Sigmoid colon (tissue), 6 donors: ENCODE measurements at regions not wholly inside any gene's neighbourhood (a gene's known extent, or its start where the extent isn't known, plus 50 kb on each side); places are given as distances from the start of the nearest gene placed in this dataset.

Experiments used
- DNase-seq: peaks from one replicate; pipeline ENCODE4 v3.0.0-alpha.2; 2019
- H3K27ac ChIP-seq, 4 donors: fragments of 200-600 bp; sonication (generic); one replicate each; pipeline ENCODE4 v1.5.1; 2016 to 2019; ENCODE audit warnings: mild to moderate bottlenecking in 1 of 4
- H3K27me3 ChIP-seq, 3 donors: fragments of 200-600 bp; sonication (generic); one replicate each; pipeline ENCODE4 v1.5.1; 2019; ENCODE audit warnings: mild to moderate bottlenecking in 1 of 3
- H3K36me3 ChIP-seq, 4 donors: fragments of 200-600 bp; sonication (generic); one replicate each; pipeline ENCODE4 v1.5.1; 2016 to 2019
- H3K4me1 ChIP-seq, 4 donors: fragments of 200-600 bp; sonication (generic); one replicate each; pipeline ENCODE4 v1.5.1; 2017 to 2019
- H3K4me3 ChIP-seq, 4 donors: fragments of 200-600 bp; sonication (generic); one replicate each; pipeline ENCODE4 v1.5.1; 2017 to 2019; ENCODE audit warnings: mild to moderate bottlenecking in 2 of 4, moderate library complexity in 1 of 4
- H3K9me3 ChIP-seq, 4 donors: fragments of 200-600 bp in 3 of 4; sonication (generic) in 3 of 4; one replicate each; pipeline versions ENCODE4 v1.5.1 to v1.6.1; 2013 to 2019
- EP300 ChIP-seq, 4 donors: sonication (generic); formaldehyde crosslinking; IDR thresholded peaks; one replicate each; pipeline ENCODE4 v1.6.1; 2017; ENCODE audit warnings: antibody characterized with exemption in 4 of 4
- POLR2A ChIP-seq, 2 donors: fragments of 450-650 bp; IDR thresholded peaks; one replicate each; pipeline ENCODE4 v1.6.1; 2016; ENCODE audit warnings: antibody characterized with exemption in 2 of 2, mild to moderate bottlenecking in 2 of 2, moderate library complexity in 2 of 2
- POLR2AphosphoS5 ChIP-seq, 4 donors: sonication (generic); formaldehyde crosslinking; IDR thresholded peaks; one replicate each; pipeline ENCODE4 v1.6.1; 2017; ENCODE audit warnings: antibody characterized with exemption in 4 of 4
- WGBS, 2 donors: extraction: QIAGEN DNeasy Blood & Tissue Kit; methylation state at CpG; one replicate each; pipeline ENCODE4 v1.1.7; 2013; 5-methylcytosine and 5-hydroxymethylcytosine counted together
- intact Hi-C: fragments of 100-400 bp; cut with DNase I; formaldehyde crosslinking; loops from one replicate; pipeline ENCODE4 v1.15.1; 2023
- small RNA-seq, 3 donors: library from RNA; depleted of rRNA; stranded (forward); fragments of <200 nt; gene quantifications; one replicate each; pipeline ENCODE3, GENCODE V24; 2016
- donor health status: healthy with polysubstance abuse.
- donor health status: healthy.

- Histone ChIP-seq H3K27me3 (no peaks in the 10 kb centered on the region), H3K36me3 (no peaks in the 10 kb centered on the region), H3K27ac (no peak overlapping the region), H3K4me3 (no peak overlapping the region), H3K4me1 (peaks cover 0 to 4% (median 0%) of the 10 kb centered on the region in 4 donors), H3K9me3 (no peaks in the 10 kb centered on the region)
- WGBS, 2 donors: 74 to 84% methylated on average over 4 of the region's 4 CpGs
- TF ChIP-seq POLR2A (IDR thresholded peaks at IDR 0.05): no peak
- no peak for TF ChIP-seq POLR2AphosphoS5 (IDR thresholded peaks at IDR 0.05)
- TF ChIP-seq EP300 (IDR thresholded peaks at IDR 0.05): no peak
- no peak for DNase-seq
- intact Hi-C loops: no loop called here
Measured at GRCh38 chr9:104028827-104029226, 65.3 kb upstream of the SMC2 start.

Small RNA genes in the stretch of these regions (small RNA-seq; reads per million reads assigned to genes)
- 0 reads per million in 3 donors for gene RNA5SP291
